HG03442 (cell line): ENCODE measurements at regions not wholly inside any gene's neighbourhood (a gene's known extent, or its start where the extent isn't known, plus 50 kb on each side); places are given as distances from the start of the nearest gene placed in this dataset.

Experiments
- ATAC-seq: cut with Tn5 transposase; IDR thresholded peaks from one replicate; pipeline ENCODE4 v1.9.1; 2021; ENCODE audit warnings: mild to moderate bottlenecking, moderate library complexity; ENCODE audit not compliant: unreplicated experiment

DNA sequence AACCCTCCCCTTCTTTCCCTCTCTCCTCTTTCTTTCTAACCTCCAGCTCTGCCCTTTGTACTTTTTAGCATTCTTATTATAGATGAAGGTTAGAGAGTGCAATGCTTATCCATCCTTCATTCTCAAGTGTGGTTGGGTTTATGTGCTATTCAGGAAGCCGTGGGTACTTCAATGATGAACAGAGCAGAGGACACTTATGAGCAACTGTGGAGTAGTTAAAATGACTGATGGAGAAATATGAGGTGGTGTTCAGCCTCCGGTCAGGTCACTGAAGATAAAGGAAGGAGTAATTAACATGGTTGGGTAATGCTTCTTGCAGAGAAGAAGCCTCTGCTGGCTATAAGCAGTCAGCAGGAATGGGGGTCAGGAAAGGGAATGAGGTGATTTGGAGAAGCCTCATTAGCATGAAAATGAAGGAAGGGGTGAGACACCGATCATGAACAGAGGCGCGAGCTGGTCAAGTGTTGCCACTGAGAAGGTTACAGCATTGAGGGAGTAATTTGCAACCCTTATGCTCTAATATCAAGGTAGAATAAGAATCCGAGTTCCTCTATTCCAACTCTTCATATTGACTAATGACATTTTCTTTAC, 174.7 kb downstream of the LPIN1 start:
- no peak for ATAC-seq

DNA sequence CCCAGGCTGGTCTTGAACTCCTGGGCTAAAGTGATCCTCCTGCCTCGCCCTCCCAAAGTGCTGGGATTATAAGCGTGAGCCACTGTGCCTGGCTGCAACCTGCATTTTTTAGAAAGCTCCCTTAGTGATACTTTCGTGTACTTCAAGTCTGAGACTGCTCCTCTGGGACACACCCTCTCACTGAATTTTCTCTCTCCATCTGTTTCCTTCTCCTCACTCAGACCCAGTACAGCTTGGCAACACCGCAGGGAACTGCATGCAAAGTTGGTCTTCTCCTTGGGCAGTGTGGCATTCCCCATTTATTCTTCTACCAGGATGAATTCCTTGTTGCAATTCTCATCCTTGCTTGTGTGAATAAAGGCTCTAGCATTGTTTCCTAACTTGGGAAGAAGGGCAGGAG, 175.9 kb downstream of the LPIN1 start:
- no peak for ATAC-seq

DNA sequence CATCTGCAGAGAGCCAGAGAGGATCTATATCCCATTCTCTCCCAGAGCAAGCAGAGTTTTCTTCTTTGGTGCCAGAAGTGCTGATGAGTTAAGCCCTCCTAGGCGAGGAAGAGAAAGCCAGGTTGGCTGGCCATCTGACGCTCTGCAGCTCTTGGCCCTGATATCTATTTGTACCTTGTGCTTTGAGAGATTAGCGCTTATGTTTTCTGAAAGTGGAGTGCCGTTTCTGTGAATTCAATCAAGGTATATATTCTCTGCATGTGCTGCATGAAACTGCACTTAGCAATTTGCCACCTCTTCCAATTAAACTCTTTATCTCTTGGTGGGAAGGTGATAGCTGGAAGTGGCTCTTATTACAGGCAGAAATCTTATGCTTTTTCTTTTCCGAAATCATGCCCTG, 177.5 kb downstream of the LPIN1 start:
- ATAC-seq, result no peak

DNA sequence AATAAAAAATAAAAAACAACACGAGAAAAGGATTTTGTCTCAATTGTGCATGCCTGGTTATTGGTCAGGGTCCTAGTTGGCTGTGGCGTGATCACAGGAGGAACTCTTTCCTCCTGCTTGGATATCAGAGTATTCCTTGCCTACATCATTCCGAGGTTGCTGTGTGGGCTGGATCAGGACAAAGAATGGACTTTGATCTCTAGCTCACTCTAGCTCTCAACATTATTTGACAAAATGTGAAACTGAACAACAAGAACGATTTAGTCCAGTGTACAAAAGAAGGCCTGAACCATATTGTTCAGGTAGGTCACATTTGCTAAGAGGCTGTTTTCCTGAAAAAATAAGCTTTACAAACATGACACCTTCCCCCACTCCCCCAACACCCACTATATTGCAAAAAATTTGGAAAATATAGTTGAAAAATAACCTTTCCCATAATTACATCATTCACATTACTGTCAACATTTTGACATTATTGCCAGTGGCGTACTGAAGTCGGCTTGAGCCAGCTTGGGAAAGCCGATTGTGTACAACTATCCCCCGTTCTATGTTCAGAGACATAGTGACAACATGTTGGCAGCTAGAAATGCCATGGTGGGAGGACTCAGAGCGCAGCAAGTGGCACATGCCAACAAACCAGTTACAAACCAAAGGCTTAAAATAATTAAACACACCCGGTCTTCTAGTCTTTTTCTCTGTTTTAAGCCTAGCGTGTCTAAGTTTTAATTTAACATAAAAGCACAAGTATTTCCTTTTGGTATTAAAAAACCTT, 179.0 kb downstream of the LPIN1 start:
- no peak for ATAC-seq

DNA sequence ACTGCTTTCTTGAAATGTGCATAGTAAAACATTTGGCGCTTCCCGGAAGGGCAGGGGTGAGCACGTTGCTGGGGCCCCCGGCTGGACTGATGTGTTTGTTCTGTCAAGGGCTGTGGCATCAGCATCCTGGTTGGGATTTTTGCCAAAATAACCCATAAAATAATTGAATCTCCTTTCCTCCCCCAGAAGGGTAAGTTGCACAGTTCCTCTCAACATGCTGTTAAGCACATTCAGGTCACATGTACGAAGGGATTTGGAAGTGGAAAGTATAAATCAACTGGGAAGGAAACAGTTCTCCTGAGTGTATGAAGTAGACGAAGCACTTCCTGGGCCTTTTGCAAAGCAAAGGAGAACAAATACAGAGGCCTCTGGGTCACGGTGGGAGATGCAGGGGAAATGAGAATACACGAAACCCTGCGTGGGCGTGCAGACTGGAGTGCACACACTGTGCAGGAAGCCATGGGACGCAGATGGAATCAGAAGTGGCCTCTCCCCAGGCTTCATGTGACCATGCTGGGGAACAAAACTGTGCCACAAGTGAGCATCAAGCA, 183.9 kb downstream of the LPIN1 start:
- no peak for ATAC-seq

DNA sequence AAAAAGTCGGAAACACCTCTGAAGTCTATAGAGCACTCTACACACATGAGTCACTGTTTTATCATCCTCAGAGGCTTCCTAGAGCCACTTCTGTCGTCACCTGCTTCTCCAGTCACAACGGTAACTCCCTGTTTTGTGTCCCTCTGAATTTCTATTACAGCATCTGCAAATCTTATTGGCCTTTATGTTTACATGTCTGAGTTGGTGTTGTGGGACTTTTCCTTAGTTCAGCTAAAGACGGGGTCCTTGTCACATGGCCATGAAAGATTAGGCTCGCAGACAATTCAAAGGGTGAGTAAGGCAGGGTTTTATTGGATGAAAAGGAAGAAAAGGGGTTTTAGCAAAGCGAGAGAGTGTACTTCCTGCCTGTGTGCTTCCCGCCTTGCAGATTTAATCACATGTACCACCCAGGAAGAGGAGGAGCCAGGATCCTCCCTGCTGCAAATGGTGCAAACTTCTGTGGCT, 185.6 kb downstream of the LPIN1 start:
- no peak for ATAC-seq

DNA sequence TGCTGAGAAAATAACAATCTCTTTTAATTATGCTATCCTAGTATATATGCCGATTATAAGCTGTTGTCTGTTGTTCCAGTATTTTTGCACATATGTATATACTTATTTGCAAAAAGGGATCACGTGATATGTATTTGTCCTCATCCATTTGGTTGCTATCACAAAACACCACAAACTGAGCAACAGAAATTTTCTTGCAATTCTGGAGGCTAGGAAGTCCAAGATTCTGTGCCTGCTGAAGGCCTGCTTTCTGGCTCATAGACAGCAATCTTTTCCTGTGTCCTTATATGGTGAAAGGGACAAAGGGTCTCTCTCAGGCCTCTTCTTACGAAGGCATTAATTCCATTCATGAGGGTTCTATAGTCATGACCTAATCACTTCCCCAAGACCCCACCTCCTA, 186.5 kb downstream of the LPIN1 start:
- ATAC-seq, result no peak

DNA sequence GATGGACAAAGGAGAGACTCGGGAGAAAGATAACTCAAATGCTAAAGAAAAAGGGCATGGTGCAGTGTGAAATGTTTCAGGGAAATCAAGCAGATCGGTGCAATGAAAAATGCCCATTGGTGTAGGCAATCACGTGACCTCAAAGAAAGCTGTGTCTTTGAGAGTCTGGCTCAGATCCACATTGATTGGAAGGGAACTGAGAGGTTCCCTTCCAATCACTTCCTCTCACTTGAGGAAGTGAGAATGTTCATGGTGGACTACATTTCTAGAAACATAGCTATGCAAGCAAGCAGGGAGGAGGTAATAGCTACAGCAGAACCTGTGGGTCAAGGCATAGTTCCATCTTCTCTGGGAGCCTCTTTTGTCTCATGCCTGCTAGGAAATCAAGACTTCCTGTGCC, 187.4 kb downstream of the LPIN1 start:
- no peak for ATAC-seq

DNA sequence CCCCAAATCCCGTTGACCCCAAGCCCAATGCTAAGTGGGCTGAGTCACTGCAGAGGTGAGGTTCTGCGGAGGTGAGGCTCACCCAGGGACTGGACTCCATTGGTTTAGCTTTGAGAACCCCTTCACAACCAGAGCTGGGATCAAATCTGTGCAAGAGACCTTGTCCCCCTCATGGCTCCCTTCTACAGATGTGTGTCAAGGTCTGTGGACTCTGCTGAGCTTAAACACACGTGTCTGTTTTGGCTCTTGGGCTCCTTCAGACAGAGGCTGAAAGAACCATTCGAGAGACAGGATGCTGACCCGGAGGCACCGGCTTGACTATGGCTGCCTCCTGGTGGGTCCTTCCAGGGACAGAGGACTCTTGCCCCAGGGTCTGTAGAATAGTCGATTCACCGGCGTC, 190.3 kb downstream of the LPIN1 start:
- ATAC-seq, result no peak

DNA sequence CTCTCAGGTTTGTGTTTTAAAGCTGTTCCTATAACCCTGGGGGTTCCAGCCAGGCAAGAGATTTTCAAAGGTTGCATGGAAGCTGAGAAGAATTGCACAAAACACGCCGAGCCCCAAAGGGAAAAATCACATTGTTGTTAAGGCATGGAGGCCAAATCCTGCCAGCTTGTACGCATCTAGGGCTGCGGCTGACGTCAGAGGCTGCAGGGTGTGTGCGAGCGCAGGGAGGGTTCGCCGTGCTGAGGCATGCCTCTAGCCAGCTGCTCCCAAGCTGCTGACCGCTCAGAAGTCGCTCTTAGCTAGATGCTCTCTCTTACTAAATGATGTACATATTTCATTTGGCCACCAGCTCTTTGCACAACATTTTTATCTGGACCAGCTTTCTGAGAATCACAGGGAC, 191.8 kb downstream of the LPIN1 start:
- no peak for ATAC-seq

DNA sequence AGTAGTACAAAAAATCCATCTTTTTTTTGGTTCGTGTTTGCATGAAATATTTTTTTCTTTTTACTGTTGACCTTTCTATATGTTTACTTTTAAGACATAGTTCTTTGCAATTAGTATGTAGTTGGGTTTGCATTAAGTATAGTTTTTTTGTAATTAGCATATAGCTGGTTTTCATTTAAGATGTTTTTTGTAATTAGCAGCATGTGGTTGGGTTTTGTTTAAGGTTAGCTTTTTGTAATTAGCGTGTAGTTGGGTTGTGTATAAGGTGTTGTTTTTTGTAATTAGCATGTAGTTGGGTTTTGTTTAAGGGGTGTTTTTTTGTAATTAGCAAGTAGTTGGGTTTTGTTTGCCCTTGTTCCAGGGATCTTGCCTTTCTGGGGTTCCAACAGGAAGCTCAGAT, 193.1 kb downstream of the LPIN1 start:
- no peak for ATAC-seq

DNA sequence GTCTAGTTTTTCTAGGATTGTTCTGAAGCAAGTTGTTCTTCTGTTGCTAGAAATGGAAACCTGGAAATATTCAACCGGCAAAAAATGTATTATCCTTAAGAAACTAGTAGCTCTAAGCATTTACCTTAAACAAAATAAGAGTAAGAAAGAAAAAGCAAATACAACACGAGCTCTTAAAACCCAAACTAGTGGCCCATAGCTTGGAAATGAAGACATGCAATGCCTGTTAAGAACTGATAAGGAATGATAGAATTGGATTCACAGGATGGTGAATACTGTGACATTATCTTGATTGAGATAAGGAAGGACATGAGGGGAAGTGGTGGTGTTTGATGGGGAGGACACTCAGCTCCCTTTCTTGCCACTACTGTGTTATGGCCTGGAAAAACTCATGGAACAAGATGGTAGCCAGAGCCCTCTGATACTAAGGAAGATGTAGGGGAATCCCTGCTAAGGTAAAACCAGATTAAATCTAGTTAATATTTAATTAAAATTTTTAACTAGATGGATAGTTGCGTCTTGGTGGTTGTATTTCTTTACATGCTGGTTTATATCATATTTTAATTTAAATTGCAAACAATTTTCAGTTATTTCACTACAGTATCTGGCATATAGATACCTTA, 193.8 kb downstream of the LPIN1 start:
- no peak for ATAC-seq

DNA sequence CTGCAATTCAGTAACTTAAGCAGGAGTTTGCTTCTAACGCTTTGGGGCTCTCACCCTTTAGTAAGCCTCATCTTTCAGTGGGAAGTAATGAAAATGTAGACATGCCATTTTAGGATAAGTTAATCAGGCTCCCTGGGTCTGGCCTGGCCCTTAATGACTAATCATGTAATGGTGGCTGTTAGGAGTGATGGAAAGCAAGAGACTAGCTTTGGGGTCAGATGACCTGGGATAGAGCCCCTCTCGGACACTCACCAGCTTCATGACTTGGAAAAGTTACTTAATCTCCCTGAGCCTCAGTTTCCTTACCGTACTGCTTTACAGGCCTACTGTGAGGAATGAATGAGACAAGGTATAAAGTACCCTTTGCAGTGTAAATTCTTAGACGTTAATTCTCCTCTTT, 194.4 kb downstream of the LPIN1 start:
- no peak for ATAC-seq

DNA sequence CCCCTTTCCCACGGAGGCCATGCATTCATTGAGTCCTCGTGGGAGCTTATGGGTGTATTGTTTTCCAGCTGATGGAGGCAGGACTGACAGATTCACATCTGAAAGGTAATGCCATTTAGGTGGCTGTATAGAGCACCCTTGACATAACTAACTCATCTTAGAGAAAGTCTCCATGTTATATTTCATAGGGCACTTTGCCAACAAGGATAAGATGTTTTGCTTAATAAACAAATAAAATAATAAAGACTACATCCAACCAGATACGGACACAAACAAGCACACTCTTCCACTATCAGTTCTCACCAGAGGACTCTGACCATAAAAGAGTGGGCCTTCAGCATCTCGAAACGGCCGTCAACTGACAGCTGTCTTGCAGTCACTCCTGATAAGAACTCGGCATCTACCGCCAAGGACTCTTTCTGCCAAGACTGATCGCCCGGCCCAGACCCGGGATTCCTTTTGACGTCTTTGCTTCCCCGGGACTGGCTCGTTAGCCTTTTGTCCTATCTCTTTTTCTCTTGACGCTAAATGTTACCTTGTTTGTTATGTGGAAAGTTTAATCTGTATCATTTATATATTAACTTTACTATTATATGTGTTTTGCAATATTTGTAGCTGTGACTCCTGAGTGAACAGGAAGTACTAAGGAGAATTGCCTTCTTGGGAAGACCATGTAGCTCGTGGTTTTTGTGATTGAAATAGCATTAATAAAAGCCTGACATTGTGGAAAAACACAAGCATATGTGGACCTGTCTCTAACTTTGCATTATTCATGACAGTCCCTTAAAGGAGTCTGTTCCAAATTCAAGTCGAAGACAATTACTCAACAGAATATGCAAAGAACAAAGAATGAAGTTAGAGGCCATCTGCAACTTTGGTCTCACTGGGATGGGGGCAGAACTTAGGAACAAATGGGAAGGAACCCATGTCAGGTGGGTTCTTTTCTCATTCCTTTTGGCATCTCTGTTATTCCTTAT, 195.1 kb downstream of the LPIN1 start:
- no peak for ATAC-seq

DNA sequence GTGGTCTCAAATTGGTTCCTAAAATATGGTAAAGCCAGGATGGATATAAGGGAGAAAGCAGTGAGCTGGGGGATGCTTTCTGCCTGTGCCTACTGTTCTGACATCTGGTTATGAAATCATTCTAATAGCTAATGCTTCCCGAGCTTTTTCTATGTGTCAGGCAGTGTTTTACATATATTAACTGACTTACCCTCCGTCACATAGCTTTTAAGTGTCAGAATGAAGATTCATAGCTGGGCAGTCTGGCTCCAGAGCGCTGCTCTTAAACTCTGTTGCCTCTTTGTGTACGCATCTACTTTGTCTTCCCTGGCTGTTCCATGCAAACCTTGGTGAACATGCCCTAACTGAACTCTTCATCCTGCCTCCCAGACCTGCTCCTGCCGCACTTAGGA, 195.7 kb downstream of the LPIN1 start:
- ATAC-seq, result no peak

DNA sequence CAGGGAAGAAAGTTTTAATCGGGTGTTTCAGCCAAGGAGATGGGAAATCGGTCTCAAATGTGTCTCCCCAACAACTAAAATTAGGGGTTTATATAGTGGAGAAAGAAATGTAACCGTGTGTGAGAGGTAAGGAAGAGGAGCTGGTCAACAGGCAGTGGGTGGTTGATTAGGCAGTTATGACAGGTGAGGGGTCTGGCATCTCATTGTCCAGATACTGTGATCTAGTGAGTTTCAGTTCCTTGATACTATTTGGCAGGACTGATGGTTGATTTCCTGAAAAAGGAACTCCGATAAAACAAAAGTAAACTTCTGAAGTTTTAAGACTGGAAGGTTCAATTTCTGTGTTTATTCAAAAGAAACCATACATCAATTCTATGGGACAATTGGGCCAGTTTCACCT, 197.9 kb downstream of the LPIN1 start:
- ATAC-seq, result no peak

DNA sequence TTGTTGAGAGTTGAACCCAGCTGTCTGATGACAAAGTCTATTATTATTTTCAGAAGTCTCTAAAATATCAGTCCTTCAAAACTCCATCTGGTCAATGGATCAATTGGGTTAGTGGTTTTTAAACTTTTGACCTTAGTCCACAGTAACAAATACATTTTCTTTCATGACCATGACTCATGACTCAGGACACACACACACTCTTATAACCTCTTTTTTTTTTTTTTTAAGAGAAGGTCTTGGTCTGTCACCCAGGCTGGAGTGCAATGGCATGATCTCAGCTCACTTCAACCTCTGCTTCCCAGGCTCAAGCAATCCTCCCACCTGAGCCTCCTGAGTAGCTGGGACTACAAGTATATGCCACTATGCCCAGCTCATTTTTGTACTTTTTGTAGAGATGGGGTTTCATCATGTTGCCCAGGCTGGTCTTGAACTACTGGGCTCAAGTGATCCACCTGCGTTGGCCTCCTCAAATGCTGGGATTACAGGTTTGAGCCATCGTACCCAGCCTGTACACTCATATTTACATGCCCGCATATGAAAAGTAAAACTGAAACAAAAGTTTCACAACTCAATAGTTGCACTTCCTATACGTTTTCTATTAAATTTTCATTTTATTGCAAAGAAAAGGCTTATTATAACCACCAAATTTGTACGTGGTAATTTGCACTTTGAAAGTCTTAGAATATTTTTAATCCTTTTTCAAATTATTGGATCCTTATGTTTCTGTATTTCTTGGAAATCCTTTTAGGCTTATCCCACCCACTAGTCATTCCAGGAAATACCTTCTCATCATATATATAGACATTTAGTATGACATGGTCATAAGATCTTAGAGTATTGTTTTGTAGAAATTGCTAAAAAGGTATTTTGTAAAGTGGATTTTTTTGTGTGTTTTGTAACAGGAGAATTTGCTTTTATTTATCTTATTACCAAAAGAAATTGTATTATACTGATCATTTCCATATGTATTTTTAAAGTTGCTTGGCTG, 199.0 kb downstream of the LPIN1 start:
- ATAC-seq, result peak; percentile 86

DNA sequence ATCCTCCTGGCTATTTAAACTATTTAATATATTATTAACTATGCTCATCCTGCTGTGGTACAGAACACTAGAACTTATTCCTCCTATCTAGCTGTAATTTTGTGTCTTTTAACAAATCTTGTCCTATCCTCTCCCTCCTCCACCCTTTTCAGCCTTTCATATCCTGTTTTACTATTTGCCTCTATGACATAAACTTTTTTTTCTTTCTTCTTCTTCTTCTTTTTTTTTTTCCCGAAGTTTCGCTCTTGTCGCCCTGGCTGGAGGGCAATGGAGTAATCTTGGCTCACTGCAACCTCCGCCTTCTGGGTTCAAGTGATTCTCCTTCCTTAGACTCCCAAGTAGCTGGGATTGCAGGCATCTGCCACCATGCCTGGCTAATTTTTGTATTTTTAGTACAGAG, 201.5 kb downstream of the LPIN1 start:
- no peak for ATAC-seq

DNA sequence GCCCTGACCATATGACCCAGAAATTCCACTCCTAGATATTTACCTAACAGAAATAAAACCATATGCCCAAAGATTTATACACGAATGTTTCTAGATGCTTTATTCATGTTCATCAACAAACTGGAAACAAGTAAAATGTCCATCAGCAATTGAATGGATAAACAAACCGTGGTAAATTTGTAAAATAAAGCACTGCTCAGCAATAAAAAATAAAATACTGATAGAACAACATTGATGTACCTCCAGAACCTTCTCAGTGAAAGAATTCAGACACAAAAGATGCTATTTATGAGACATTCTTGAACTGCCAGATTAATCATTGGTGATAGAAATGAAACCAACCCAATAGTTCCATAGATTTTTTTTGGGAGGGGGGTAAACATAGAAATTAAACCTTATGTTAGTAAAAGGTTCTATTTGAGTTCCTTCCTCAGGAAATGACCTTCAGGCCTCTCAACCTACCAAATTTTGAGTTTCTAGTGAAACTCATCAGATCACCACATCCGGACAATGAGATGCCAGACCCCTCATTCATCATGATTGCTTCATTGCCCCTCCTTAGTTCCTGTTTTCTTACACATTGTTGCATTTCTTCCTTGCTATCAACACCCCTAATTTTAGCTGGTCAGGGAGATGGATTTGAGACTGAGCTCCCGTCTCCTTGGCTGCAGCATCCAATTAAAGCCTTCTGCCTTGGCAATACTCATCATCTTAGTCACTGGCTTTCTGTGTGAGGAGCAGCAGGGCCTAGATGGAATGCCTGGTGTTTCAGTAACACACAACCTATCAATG, 203.5 kb downstream of the LPIN1 start:
- no peak for ATAC-seq
